Erythroblast (primary cell): ENCODE measurements at regions not wholly inside any gene's neighbourhood (a gene's known extent, or its start where the extent isn't known, plus 50 kb on each side); places are given as distances from the start of the nearest gene placed in this dataset.

Source experiments
- GATA1 ChIP-seq: IDR thresholded peaks from 2 replicates; pipeline ENCODE4 v1.6.1; 2011; ENCODE audit warnings: low read depth, mild to moderate bottlenecking, control low read depth, low read length, moderate library complexity
- POLR2A ChIP-seq: IDR thresholded peaks from 2 replicates; pipeline ENCODE4 v1.6.1; 2011; ENCODE audit warnings: mild to moderate bottlenecking, low read length

- peak; percentile 44 for TF ChIP-seq POLR2A
- TF ChIP-seq GATA1, result no peak
Measured at GRCh38 chr3:153080778-153081240, 81.2 kb upstream of the RAP2B start.
